H9 (cell line): ENCODE measurements at regions not wholly inside any gene's neighbourhood (a gene's known extent, or its start where the extent isn't known, plus 50 kb on each side); places are given as distances from the start of the nearest gene placed in this dataset.

Experiments
- DNase-seq: peaks from one replicate; pipeline ENCODE4 v3.0.0-alpha.2; 2017
- H2AFZ ChIP-seq: one replicate; pipeline ENCODE4 v1.6.1; 2013; ENCODE audit warnings: mild to moderate bottlenecking, low read length, control low read depth, moderate library complexity
- H2AK5ac ChIP-seq: 2 replicates; pipeline ENCODE4 v1.6.1; 2013; ENCODE audit warnings: low read length, control low read depth, mixed read lengths; ENCODE audit not compliant: insufficient read length
- H2BK120ac ChIP-seq: one replicate; pipeline ENCODE4 v1.6.1; 2013; ENCODE audit warnings: low read depth, mild to moderate bottlenecking, low read length, control low read depth, inconsistent platforms; ENCODE audit not compliant: poor library complexity, severe bottlenecking
- H2BK12ac ChIP-seq: 2 replicates; pipeline ENCODE4 v1.6.1; 2013; ENCODE audit warnings: low read length, control low read depth, mixed read lengths, low read depth; ENCODE audit not compliant: insufficient read length
- H2BK15ac ChIP-seq: 2 replicates; pipeline ENCODE4 v1.6.1; 2013; ENCODE audit warnings: low read depth, low read length, control low read depth
- H2BK20ac ChIP-seq: one replicate; pipeline ENCODE4 v1.6.1; 2013; ENCODE audit warnings: low read depth, mild to moderate bottlenecking, low read length, control low read depth, inconsistent platforms; ENCODE audit not compliant: poor library complexity, severe bottlenecking
- H2BK5ac ChIP-seq: 2 replicates; pipeline ENCODE4 v1.6.1; 2013; ENCODE audit warnings: low read length, control low read depth, mixed read lengths; ENCODE audit not compliant: insufficient read length
- H3K14ac ChIP-seq: 2 replicates; pipeline ENCODE4 v1.6.1; 2013; ENCODE audit warnings: low read length, control low read depth; ENCODE audit not compliant: insufficient read depth
- H3K18ac ChIP-seq: 2 replicates; pipeline ENCODE4 v1.6.1; 2013; ENCODE audit warnings: low read depth, mild to moderate bottlenecking, mixed read lengths, low read length, control low read depth; ENCODE audit not compliant: insufficient read length
- H3K23ac ChIP-seq: 2 replicates; pipeline ENCODE4 v1.6.1; 2013; ENCODE audit warnings: low read length, control low read depth, mixed read lengths, low read depth; ENCODE audit not compliant: insufficient read length
- H3K23me2 ChIP-seq: 2 replicates; pipeline ENCODE4 v1.6.1; 2013; ENCODE audit warnings: low read depth, mild to moderate bottlenecking, mixed read lengths, low read length, control low read depth; ENCODE audit not compliant: insufficient read length, poor library complexity, severe bottlenecking
- H3K27ac ChIP-seq: 2 replicates; pipeline ENCODE4 v1.5.1; 2013; ENCODE audit warnings: low read length, control low read depth, mixed read lengths, low read depth; ENCODE audit not compliant: insufficient read length
- H3K27me3 ChIP-seq: 2 replicates; pipeline ENCODE4 v1.6.1; 2013; ENCODE audit warnings: low read length, control low read depth, inconsistent platforms; ENCODE audit not compliant: insufficient read depth
- H3K4ac ChIP-seq: 2 replicates; pipeline ENCODE4 v1.6.1; 2013; ENCODE audit warnings: low read depth, mild to moderate bottlenecking, control low read depth, inconsistent platforms, low read length, moderate library complexity
- H3K4me1 ChIP-seq: 2 replicates; pipeline ENCODE4 v1.6.1; 2013; ENCODE audit warnings: low read length, control low read depth, inconsistent platforms; ENCODE audit not compliant: insufficient read depth
- H3K4me2 ChIP-seq: 2 replicates; pipeline ENCODE4 v1.6.1; 2013; ENCODE audit warnings: low read length, control low read depth, mixed read lengths; ENCODE audit not compliant: insufficient read length, insufficient read depth
- H3K56ac ChIP-seq: 2 replicates; pipeline ENCODE4 v1.6.1; 2013; ENCODE audit warnings: low read depth, mild to moderate bottlenecking, mixed read lengths, low read length, control low read depth; ENCODE audit not compliant: insufficient read length
- H3K79me1 ChIP-seq: 2 replicates; pipeline ENCODE4 v1.6.1; 2013; ENCODE audit warnings: low read depth, mild to moderate bottlenecking, moderate library complexity, low read length, control low read depth, inconsistent platforms; ENCODE audit not compliant: insufficient read depth, poor library complexity, severe bottlenecking
- H3K79me2 ChIP-seq: 2 replicates; pipeline ENCODE4 v1.6.1; 2013; ENCODE audit warnings: low read length, control low read depth, inconsistent platforms; ENCODE audit not compliant: insufficient read depth
- H3K9ac ChIP-seq: 2 replicates; pipeline ENCODE4 v1.6.1; 2013; ENCODE audit warnings: low read length, control low read depth, mixed read lengths; ENCODE audit not compliant: insufficient read length; ENCODE audit errors: extremely low read depth
- H3K9me3 ChIP-seq: one replicate; pipeline ENCODE4 v1.6.1; 2013; ENCODE audit warnings: low read depth, low read length, inconsistent platforms; ENCODE audit not compliant: control insufficient read depth
- H3T11ph ChIP-seq: one replicate; pipeline ENCODE4 v1.6.1; 2013; ENCODE audit warnings: mild to moderate bottlenecking, low read length, control low read depth, inconsistent platforms
- H4K20me1 ChIP-seq: one replicate; pipeline ENCODE4 v1.6.1; 2013; ENCODE audit not compliant: control insufficient read depth, insufficient read length, insufficient read depth
- H4K5ac ChIP-seq: 2 replicates; pipeline ENCODE4 v1.6.1; 2013; ENCODE audit warnings: low read depth, mild to moderate bottlenecking, mixed read lengths, low read length, control low read depth; ENCODE audit not compliant: insufficient read length
- H4K8ac ChIP-seq: replicated peaks from 2 replicates; pipeline ENCODE4 v1.6.1; 2013; ENCODE audit warnings: low read length, control low read depth, mixed read lengths, low read depth; ENCODE audit not compliant: insufficient read length
- H4K91ac ChIP-seq: 2 replicates; pipeline ENCODE4 v1.6.1; 2013; ENCODE audit warnings: low read depth, mild to moderate bottlenecking, moderate library complexity, mixed read lengths, low read length, control low read depth; ENCODE audit not compliant: insufficient read length
- H3K27ac Mint-ChIP-seq, 3 experiments: 2 replicates in 2 of 3; 3 replicates in 1 of 3; pipeline ENCODE4 v1.8.0; 2020 to 2021; ENCODE audit warnings: mixed read lengths in 3 of 3, mild to moderate bottlenecking in 1 of 3, moderate library complexity in 1 of 3
- H3K27me3 Mint-ChIP-seq: 2 replicates; pipeline ENCODE4 v1.8.0; 2021; ENCODE audit warnings: low read depth, mild to moderate bottlenecking, moderate library complexity, mixed read lengths
- H3K36me3 Mint-ChIP-seq, 3 experiments: 2 replicates in 2 of 3; 3 replicates in 1 of 3; pipeline ENCODE4 v1.8.0; 2020 to 2021; ENCODE audit warnings: low read depth in 3 of 3, mixed read lengths in 3 of 3; ENCODE audit not compliant: insufficient read depth in 1 of 3
- H3K4me1 Mint-ChIP-seq, 2 experiments: 2 replicates each; pipeline ENCODE4 v1.8.0; 2020; ENCODE audit warnings: mixed read lengths in 2 of 2
- H3K4me3 Mint-ChIP-seq, 2 experiments: 2 replicates in 1 of 2; 3 replicates in 1 of 2; pipeline ENCODE4 v1.8.0; 2020 to 2021; ENCODE audit warnings: mild to moderate bottlenecking in 2 of 2, mixed read lengths in 2 of 2, moderate library complexity in 1 of 2
- H3K9me3 Mint-ChIP-seq, 2 experiments: 2 replicates in 1 of 2; 3 replicates in 1 of 2; pipeline ENCODE4 v1.8.0; 2020; ENCODE audit warnings: mild to moderate bottlenecking in 2 of 2, mixed read lengths in 2 of 2, moderate library complexity in 1 of 2
- WGBS: extraction: QIAGEN DNeasy Blood & Tissue Kit; methylation state at CpG from one replicate; pipeline ENCODE4 v1.1.7; 2013; ENCODE audit warnings: missing lambda C conversion rate, low lambda C conversion rate, mixed read lengths; ENCODE audit not compliant: insufficient read length; ENCODE audit errors: extremely low coverage; 5-methylcytosine and 5-hydroxymethylcytosine counted together
- TF ChIP-seq, protein P1 (sequence below): fragments of 200-600 bp; sonication (generic); conservative IDR thresholded peaks from 3 replicates; pipeline ENCODE4 v1.8.0; 2021; ENCODE audit warnings: antibody characterized with exemption, mild to moderate bottlenecking

- DNase-seq: no peak
- peaks cover 9% of the 10 kb centered on the region; the same call in 1 of the 2 replicates for H3K4me1 ChIP-seq
- no peak overlapping the region for H3K18ac ChIP-seq
- no peak overlapping the region for H2AFZ ChIP-seq
- H3K36me3 Mint-ChIP-seq: no peaks in the 10 kb centered on the region
- no peaks in the 10 kb centered on the region for H3K23me2 ChIP-seq
- H4K5ac ChIP-seq: no peak overlapping the region
- H3K9ac ChIP-seq: no peak overlapping the region
- H3K27ac Mint-ChIP-seq: no peak overlapping the region
- no peak overlapping the region for H2BK12ac ChIP-seq
- H2BK5ac ChIP-seq: no peak overlapping the region
- no peak overlapping the region for H3K4me3 Mint-ChIP-seq
- H4K8ac ChIP-seq: no peak overlapping the region
- no peak overlapping the region for H3K4ac ChIP-seq
- H4K91ac ChIP-seq: no peak overlapping the region
- TF ChIP-seq, protein P1, sequence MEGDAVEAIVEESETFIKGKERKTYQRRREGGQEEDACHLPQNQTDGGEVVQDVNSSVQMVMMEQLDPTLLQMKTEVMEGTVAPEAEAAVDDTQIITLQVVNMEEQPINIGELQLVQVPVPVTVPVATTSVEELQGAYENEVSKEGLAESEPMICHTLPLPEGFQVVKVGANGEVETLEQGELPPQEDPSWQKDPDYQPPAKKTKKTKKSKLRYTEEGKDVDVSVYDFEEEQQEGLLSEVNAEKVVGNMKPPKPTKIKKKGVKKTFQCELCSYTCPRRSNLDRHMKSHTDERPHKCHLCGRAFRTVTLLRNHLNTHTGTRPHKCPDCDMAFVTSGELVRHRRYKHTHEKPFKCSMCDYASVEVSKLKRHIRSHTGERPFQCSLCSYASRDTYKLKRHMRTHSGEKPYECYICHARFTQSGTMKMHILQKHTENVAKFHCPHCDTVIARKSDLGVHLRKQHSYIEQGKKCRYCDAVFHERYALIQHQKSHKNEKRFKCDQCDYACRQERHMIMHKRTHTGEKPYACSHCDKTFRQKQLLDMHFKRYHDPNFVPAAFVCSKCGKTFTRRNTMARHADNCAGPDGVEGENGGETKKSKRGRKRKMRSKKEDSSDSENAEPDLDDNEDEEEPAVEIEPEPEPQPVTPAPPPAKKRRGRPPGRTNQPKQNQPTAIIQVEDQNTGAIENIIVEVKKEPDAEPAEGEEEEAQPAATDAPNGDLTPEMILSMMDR: no peak
- no peak overlapping the region for H3K56ac ChIP-seq
- H2BK15ac ChIP-seq: no peak overlapping the region
- no peak overlapping the region for H3K23ac ChIP-seq
- WGBS: no CpG with 5 or more reads among the region's 6 CpGs
- H3K27me3 Mint-ChIP-seq: no peaks in the 10 kb centered on the region; the same call in 1 of the 2 replicates
- no peak overlapping the region for H3K4me2 ChIP-seq
- no peaks in the 10 kb centered on the region for H3K79me2 ChIP-seq
- peaks cover 36 to 46% of the 10 kb centered on the region in 2 experiments for H3K4me1 Mint-ChIP-seq
- no peaks in the 10 kb centered on the region for H3K79me1 ChIP-seq
- no peak overlapping the region for H3K14ac ChIP-seq
- H3K9me3 ChIP-seq: no peaks in the 10 kb centered on the region
- H3T11ph ChIP-seq: no peak overlapping the region
- H3K27ac ChIP-seq: no peak overlapping the region
- H3K9me3 Mint-ChIP-seq: no peaks in the 10 kb centered on the region
- H2BK120ac ChIP-seq: no peak overlapping the region
- no peak overlapping the region for H2BK20ac ChIP-seq
- H4K20me1 ChIP-seq: no peaks in the 10 kb centered on the region
- no peak overlapping the region for H2AK5ac ChIP-seq
- no peaks in the 10 kb centered on the region for H3K27me3 ChIP-seq
These were observed 398.5 kb downstream of the REEP3 start for GRCh38 chr10:63919575-63920279.
